GM21825 (cell line): ENCODE measurements at regions not wholly inside any gene's neighbourhood (a gene's known extent, or its start where the extent isn't known, plus 50 kb on each side); places are given as distances from the start of the nearest gene placed in this dataset.

Experiments
- ATAC-seq: cut with Tn5 transposase; IDR thresholded peaks from one replicate; pipeline ENCODE4 v1.9.1; 2021; ENCODE audit warnings: mild to moderate bottlenecking, moderate library complexity; ENCODE audit not compliant: unreplicated experiment

DNA sequence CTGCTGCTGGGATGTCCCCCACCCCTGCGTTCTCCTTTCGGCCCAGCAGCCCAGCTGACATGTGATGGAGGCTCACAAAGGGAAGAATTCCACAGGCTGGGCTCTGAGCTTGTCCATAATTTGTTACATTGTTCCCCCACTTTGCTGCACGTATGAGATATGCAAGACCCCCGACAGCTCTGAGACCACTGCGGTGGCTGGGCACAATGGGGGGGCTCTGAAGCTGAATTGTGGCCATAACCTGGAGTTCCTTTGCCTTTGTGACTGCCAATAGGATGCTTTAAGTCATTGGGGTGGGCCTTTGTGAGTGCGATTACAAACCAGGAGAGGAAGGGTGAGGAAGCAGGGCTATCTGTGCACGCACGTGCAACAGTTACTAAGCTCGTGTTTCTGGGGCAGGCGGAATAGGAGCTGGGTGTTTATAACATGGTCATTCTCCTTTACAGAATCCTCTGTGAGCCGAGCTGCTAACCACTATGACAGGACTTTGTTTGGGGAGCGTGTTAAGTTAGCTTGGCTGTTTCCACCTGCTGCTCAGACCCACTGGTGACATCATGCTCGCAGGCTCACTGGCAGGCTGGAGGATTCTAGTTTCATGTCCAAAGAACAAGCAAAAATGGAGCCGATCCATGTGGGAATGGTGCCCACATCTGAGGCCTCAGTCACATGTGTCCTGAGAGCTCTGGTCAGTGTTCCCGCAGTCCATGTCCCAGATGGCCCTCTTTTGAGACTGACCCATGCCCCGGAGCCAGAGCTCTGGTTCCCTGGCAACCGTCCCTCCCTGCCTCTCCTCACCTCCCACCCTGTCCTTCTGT lies 208.3 kb upstream of the SALL1 start:
- ATAC-seq = no peak

- no peak for ATAC-seq
Observed at GRCh38 chr16:51357839-51358238, 206.8 kb upstream of the SALL1 start.

DNA sequence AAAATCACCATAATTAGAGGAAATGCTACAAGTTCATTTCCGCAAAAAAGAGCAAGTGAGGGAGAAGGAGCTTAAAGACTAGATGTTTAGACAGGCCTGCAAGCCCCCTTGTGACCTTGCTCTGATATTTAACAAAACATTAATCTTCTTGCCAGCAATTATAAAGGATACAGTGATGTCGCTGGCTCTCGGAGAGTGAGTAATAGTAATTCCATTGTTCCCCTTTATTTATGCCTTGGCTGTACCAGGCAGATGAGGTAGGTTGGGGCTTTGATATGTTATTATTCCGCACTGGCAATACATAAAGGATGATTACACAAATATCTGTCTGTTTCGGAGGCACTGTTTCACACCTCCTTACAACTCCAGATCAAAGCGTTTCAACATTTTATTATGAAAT lies 204.8 kb upstream of the SALL1 start:
- ATAC-seq = no peak

DNA sequence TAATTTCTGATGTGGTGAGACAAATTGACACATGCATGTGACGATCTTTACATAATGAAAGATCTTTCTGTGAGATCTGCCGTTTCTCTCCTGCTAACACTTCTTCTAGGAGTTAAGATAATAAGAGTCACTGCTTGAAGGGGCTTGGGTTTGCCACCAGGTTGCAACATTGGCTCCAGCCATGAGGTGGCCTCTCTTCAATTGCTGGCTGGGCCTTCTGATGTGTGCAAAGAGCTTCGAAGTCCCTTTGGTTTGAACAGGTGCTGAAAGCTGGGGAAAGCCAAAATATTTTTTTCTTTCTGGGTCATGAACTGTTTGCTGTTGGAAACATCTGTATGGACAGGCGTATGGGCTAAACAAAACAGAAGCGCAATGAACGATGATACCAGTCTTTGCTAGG lies 204.1 kb upstream of the SALL1 start:
- ATAC-seq = no peak

DNA sequence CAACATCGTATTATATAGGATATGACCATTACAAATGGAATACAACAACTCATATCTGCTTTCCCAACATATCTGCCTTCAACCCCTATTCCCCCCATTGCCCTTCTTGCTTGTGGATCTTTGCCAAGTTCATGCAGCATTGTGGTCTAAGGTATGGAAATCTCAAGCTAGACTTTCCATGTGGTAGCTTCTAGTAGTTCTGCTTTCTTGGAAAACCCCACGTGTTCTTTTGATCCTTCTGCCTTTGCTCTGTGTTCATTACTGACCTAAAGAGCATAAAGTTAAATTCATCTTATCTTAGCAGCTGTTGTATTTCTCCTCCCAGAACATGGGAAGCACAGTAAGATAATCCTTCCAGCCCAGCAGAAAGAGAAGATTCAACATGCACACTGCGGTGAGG lies 202.0 kb upstream of the SALL1 start:
- no peak for ATAC-seq

DNA sequence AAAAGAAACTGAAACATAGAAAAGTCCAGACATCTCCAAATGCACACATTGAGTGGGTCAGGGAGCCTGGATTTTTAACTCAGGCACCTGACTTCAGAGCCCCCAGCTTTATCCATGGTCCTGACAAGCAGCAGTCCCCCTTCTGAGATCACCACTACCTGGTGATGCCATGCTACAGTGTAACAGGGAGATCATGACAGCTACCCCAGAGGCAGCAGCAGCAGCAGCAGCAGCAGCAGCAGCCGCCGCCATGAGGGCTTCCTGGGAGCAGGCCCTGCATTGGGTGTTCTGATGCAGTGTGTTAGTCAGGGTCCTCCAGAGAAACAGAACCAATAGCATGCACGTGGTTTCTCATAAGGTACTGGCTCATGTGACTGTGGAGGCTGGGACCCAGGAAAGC lies 198.6 kb upstream of the SALL1 start:
- ATAC-seq = no peak

- no peak for ATAC-seq
Observed at GRCh38 chr16:51343411-51343810, 192.3 kb upstream of the SALL1 start.

- no peak for ATAC-seq
Observed at GRCh38 chr16:51341204-51341603, 190.1 kb upstream of the SALL1 start.

GRCh38 chr16:51337662-51338061 lies 186.6 kb upstream of the SALL1 start:
- ATAC-seq = no peak

DNA sequence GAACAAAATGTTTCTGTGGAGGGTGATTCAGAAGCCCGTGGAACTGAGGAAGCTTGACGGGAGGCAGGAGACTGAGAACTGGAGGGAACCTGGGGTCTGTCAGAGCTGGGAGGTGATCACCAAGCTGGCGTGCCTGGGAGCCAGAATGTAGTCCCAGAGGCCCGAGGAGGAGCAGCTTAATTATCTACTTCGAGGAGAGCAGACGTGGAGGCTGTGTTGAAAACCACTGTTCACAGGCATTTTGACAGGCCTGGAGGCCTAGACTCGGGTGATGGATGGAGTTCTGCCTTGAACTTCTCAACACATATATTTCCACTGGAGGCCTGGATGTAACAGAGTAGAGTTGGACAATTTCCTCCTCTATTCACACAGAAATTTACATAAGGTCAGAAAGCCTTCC lies 177.7 kb upstream of the SALL1 start:
- ATAC-seq = no peak

DNA sequence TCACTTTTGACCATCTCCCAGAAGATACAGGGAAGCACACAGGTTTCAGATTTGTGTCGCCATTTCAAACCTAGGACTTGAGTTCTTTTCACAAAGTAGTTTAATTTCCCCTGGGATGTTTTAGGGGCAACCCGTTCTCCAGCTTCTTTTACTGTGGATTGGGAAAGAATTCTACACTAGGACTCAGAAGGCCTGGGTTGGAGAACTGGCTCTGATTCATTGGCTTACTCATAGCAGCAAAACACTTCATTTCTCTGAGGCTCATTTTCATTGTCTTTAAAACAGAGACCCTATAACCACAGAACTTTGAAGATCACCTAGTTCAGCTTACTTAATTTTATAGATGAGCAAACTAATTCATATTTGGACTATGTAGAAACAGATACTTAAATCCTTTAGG lies 175.9 kb upstream of the SALL1 start:
- ATAC-seq = no peak

DNA sequence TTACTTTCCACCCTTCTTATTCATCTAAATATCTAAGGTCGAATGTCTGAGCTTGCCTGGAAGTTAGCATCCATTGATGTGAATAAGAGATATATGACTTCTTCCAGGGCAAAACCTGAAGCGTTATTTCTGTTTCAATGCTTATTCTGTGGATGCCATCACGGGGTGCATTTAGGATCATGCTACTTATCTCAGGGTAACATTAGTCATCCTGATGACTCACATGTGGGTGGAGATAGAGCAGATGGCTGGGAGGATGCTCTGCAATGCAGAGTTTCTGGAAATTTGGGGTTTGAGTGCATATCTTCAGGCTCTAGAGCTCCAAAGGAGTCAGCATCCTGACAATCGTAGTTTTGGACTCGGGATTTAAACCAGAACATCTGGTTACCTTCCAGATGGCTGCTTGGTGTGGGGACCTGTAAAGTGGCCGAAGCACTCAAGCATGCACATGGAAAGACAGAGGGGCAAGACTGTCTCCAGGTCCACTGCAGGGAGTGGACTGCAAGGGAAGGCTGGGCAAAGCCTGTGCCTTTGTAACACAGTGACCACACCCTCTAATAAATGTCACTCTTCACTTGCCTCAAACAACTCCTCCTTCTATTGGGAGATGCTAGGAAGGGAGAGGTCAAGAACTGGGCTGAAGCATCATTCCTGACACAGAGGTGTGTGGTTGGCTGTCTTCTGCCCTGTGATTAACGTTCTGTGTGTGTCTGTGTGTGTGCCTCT lies 175.2 kb upstream of the SALL1 start:
- ATAC-seq = no peak

DNA sequence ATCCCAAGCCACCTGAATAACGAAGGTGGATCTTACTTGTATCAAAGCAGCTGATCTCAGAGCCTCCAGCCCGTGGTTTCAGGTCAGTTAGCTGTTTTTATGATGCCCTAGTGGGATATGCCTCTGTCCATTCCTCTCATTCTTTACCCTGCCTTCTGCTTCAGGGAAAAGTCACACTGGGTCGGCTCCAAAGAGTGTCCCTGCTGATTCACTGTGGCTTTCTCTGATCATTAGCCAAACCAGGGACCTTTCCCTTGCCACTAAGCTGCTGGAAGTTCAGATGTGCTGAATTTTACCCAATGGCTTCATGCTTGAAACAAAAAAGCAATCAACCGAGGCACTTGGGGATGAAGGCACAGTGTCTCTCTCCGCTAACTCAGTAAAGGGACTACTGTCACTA lies 170.2 kb upstream of the SALL1 start:
- no peak for ATAC-seq

DNA sequence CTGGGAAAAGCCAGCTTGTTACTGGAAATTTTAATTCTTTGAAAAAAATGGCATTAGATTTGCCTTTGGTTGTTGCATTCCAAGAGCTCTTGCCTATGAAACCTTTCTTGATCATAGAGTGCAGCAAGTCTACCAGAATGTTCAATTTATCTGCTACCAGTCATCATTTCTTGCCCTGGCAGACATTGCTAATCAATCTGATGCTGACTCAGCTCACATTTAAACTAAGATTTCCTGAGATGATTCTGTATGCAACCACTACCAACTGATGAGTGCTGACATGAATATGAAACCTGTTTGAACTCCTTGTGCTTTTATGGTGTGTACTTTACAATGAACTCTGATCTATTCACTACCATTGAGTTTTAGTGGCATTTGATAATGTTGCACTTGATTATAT lies 166.5 kb upstream of the SALL1 start:
- no peak for ATAC-seq

DNA sequence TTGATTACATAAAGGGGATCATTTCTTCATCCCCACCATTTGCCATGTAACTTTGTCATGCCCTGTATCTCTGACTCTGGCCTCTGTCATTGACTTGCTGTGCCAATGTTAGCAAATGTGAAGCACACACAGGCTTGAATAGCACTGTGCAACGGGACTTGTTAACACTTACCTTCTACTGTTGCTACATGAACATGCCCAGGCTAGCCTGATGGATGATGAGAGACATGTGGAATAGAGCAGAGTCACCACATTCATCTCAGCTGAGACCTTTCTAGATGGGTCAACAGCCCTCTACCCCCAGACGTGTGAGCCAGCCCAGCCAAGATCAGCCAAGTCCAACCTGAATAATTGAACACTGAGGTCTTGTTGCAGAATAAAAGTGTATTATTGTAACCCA lies 162.1 kb upstream of the SALL1 start:
- no peak for ATAC-seq

DNA sequence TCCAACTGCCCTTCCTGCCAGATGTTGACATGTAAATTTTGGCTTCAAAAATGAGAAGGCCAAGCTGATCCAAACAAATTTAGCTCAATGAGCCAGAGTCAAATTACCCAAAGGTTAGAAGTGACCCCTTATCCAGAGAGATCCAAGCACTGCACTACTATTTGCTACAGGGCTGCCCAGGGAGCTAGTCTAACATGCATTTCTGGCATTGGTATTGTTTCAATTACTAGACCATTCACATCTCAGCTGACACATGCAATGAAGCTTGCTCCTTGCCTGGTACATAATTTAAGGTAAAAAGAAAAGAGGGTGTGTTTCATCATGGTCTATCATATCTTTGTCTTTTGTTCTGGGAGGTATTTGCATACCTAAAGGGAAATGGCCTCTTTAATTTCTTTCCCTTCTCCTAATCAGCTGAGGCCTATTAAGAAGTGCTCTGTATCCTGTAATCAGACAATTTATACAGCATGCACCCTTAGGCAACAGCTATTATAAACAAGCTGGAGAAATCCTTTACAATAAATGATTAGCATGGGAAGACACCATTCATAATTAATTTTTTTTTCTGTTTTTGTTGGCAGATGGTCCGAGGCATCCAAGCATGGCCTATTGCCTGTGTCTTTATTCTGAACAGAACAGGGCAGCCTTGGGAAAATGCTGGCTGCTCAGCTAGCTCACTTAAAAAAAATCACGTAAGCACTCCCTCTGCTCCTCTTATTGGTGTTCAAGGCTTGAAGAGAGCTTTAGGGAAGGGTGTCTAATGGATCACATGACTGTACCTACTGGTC lies 161.5 kb upstream of the SALL1 start:
- no peak for ATAC-seq

GRCh38 chr16:51310159-51310558 lies 159.1 kb upstream of the SALL1 start:
- ATAC-seq = no peak

- ATAC-seq = no peak
Observed at GRCh38 chr16:51306886-51307595, 156.0 kb upstream of the SALL1 start.

DNA sequence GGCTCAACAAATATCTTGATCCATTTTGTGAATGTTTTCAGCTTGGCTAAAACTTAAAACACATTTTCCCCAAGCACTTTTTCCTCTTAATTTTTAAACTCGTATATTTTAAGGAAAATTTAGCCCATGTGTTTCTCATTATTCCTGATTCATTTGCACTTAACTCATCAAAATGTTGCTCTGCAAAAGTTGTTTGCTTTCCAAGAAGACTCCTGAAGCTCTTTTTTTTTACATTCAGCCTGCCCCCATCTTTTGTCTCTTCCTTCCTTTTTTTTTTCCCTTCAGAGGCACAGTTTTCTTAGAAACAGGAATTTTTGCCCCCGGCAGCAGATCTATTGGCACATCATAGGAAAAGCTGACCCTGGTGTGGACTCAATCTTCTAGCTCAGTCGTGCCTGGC lies 155.0 kb upstream of the SALL1 start:
- no peak for ATAC-seq

DNA sequence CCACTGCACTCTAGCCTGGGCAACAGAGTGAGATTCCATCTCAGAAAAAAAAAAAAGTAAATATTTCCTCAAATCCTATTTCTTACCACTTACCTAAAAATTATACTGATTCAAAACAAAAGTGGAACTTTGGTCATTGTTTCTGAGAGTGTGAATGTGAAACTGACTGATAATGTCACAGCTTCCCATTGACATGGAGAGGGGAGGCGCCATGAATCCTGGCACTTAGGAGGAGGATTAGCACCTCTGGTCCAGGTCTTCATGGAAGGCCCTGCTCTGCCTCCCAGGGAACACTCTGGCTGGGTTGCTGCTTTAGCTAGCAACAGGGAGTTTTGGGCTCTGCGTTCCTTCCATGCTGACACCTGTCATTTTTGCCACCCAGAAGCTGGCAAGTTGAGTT lies 154.3 kb upstream of the SALL1 start:
- ATAC-seq = no peak

GRCh38 chr16:51302042-51302441 lies 151.0 kb upstream of the SALL1 start:
- no peak for ATAC-seq
